Uterus (tissue), 2 donors: ENCODE measurements at regions not wholly inside any gene's neighbourhood (a gene's known extent, or its start where the extent isn't known, plus 50 kb on each side); places are given as distances from the start of the nearest gene placed in this dataset.

Experiments
- CTCF ChIP-seq, 4 experiments: fragments of 200-600 bp in 2 of 4; fragments of 450-650 bp in 2 of 4; sonication (generic) in 2 of 4; IDR thresholded peaks; one replicate each; pipeline ENCODE4 v1.5.1; 2016 to 2019; ENCODE audit warnings: antibody characterized with exemption in 4 of 4, mild to moderate bottlenecking in 2 of 4, moderate library complexity in 1 of 4
- POLR2A ChIP-seq, 2 donors: fragments of 450-650 bp; IDR thresholded peaks; one replicate each; pipeline ENCODE4 v1.6.1; 2016; ENCODE audit warnings: antibody characterized with exemption in 2 of 2, mild to moderate bottlenecking in 1 of 2, moderate library complexity in 1 of 2

- no peak for TF ChIP-seq POLR2A (IDR thresholded peaks at IDR 0.05)
- TF ChIP-seq CTCF (IDR thresholded peaks at IDR 0.05) = no peak
These were observed 134.7 kb downstream of the SOX9 start for GRCh38 chr17:72255481-72255880.
